Colonic mucosa (tissue), 4 donors: ENCODE measurements at regions not wholly inside any gene's neighbourhood (a gene's known extent, or its start where the extent isn't known, plus 50 kb on each side); places are given as distances from the start of the nearest gene placed in this dataset.

Experiments
- DNase-seq: peaks from one replicate; pipeline ENCODE4 v3.0.0-alpha.2; 2020
- H3K27ac ChIP-seq: fragments of 200-600 bp; one replicate; pipeline ENCODE4 v1.8.0; 2021
- H3K27me3 ChIP-seq: fragments of 200-600 bp; one replicate; pipeline ENCODE4 v1.8.0; 2021
- H3K36me3 ChIP-seq: fragments of 200-600 bp; one replicate; pipeline ENCODE4 v1.8.0; 2021
- H3K4me1 ChIP-seq: fragments of 200-600 bp; one replicate; pipeline ENCODE4 v1.8.0; 2021; ENCODE audit warnings: mild to moderate bottlenecking
- H3K4me3 ChIP-seq: fragments of 200-600 bp; one replicate; pipeline ENCODE4 v1.8.0; 2021
- H3K9ac ChIP-seq, 2 donors: one replicate each; pipeline ENCODE4 v1.7.0; 2013; ENCODE audit warnings: control low read depth in 2 of 2, low read depth in 2 of 2, low read length in 2 of 2
- H3K9me3 ChIP-seq: fragments of 200-600 bp; one replicate; pipeline ENCODE4 v1.8.0; 2021
- intact Hi-C: fragments of 100-400 bp; cut with DNase I; formaldehyde crosslinking; loops from one replicate; pipeline ENCODE4 v1.14.1; 2022
- TF ChIP-seq, protein P1 (sequence below): fragments of 200-600 bp; IDR thresholded peaks from one replicate; pipeline ENCODE4 v1.8.0; 2022; ENCODE audit warnings: antibody characterized with exemption, mild to moderate bottlenecking
- donor health status: healthy.
- donor health status: DM: no; HTN: no; CAD: no.
- donor health status: DM: no; HTN: no; CAD: no.

DNA sequence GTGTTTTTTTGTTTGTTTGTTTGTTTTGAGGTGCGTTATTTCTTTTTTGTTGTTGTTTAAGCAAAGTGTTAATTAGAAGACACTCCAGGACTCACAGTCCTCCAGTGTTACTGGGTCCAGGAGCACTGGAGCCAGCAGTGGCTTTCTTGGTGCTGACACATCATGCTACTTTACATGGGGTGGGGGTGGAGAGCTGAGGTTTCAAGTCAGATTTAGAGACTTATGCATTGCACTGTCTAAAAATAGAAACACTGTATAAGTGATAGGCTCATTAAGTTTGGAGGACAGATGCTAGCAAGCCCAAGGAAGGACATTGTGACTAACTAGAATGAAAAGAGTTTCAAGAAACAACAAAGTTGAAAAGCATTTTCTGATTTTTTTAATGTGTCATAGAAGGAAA, 2209.2 kb downstream of the MAT2B start:
- Histone ChIP-seq H3K4me3 (no peak overlapping the region), H3K27ac (no peak overlapping the region), H3K9ac (no peak overlapping the region), H3K36me3 (no peaks in the 10 kb centered on the region), H3K27me3 (no peaks in the 10 kb centered on the region), H3K4me1 (no peaks in the 10 kb centered on the region), H3K9me3 (no peaks in the 10 kb centered on the region)
- TF ChIP-seq, protein P1, sequence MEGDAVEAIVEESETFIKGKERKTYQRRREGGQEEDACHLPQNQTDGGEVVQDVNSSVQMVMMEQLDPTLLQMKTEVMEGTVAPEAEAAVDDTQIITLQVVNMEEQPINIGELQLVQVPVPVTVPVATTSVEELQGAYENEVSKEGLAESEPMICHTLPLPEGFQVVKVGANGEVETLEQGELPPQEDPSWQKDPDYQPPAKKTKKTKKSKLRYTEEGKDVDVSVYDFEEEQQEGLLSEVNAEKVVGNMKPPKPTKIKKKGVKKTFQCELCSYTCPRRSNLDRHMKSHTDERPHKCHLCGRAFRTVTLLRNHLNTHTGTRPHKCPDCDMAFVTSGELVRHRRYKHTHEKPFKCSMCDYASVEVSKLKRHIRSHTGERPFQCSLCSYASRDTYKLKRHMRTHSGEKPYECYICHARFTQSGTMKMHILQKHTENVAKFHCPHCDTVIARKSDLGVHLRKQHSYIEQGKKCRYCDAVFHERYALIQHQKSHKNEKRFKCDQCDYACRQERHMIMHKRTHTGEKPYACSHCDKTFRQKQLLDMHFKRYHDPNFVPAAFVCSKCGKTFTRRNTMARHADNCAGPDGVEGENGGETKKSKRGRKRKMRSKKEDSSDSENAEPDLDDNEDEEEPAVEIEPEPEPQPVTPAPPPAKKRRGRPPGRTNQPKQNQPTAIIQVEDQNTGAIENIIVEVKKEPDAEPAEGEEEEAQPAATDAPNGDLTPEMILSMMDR = no peak
- intact Hi-C loops = no loop called here
- DNase-seq = no peak

DNA sequence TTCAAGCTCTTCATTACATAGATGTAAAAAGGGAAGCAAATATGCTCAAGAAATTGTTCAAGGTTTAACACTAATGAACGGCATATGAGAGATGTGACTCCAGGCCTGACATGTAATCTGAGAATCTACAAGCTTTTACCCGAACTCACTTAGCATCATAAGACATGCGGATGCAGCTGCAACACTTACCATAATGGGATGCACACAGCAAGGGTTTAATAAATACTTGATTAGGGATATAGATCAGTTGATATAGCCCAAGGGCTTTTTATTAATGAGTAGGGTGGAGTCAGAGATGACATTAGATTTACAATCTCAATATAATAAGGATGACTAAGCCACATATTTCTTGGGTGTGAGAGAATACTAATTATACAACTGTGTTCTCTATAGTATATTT, 2215.5 kb downstream of the MAT2B start:
- DNase-seq = no peak
- no peaks in the 10 kb centered on the region for H3K36me3 ChIP-seq
- no peaks in the 10 kb centered on the region for H3K9me3 ChIP-seq
- H3K27me3 ChIP-seq = no peaks in the 10 kb centered on the region
- no peak overlapping the region for H3K27ac ChIP-seq
- H3K9ac ChIP-seq = no peak overlapping the region
- H3K4me3 ChIP-seq = no peak overlapping the region
- TF ChIP-seq, protein P1 = no peak
- no peaks in the 10 kb centered on the region for H3K4me1 ChIP-seq
- intact Hi-C loops = no loop called here

DNA sequence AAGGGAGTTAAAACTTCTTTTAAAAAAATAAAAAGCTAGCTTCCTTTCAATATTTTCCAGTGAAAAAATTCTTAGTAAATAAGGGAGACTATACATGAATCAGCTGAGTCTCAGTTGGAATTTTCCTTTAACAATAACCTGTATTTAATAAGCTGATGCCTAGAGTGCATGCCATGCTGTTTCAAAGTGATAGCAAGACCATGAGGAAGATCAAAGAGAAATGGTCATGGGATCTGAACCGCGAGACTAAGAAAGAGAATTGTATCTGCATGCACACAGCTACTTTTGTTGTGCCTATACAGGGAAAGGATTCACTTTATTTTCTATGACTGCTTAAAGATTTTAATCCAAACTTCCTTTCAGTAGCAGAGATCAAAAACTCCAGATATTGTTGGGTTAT, 2217.0 kb downstream of the MAT2B start:
- H3K27ac ChIP-seq = no peak overlapping the region
- no peak for DNase-seq
- TF ChIP-seq, protein P1 = no peak
- H3K36me3 ChIP-seq = no peaks in the 10 kb centered on the region
- H3K27me3 ChIP-seq = no peaks in the 10 kb centered on the region
- no peaks in the 10 kb centered on the region for H3K4me1 ChIP-seq
- no peak overlapping the region for H3K4me3 ChIP-seq
- H3K9ac ChIP-seq = no peak overlapping the region
- intact Hi-C loops = no loop called here
- no peaks in the 10 kb centered on the region for H3K9me3 ChIP-seq

DNA sequence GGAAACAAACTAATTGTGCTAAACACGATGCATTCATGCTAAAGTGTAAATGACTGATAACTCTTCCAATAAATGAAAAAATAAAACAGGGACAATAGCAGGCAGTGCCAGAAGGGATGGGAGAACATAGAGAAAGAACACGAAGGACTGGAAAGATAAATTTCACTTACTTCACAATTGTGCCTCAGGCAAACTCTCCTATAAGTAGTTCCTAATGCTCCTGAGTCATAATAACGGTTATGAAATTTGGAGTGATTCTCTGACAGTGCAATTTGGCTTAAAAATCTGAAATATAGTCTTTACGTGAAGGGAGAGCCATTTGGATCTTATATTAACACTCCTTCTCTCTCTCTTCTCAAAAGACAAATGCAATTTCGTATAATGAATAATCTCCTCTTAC, 2218.5 kb downstream of the MAT2B start:
- H3K27ac ChIP-seq = no peak overlapping the region
- H3K4me1 ChIP-seq = no peaks in the 10 kb centered on the region
- intact Hi-C loops = no loop called here
- no peak for DNase-seq
- H3K36me3 ChIP-seq = no peaks in the 10 kb centered on the region
- TF ChIP-seq, protein P1 = no peak
- H3K4me3 ChIP-seq = no peak overlapping the region
- no peaks in the 10 kb centered on the region for H3K9me3 ChIP-seq
- no peaks in the 10 kb centered on the region for H3K27me3 ChIP-seq
- H3K9ac ChIP-seq = no peak overlapping the region

DNA sequence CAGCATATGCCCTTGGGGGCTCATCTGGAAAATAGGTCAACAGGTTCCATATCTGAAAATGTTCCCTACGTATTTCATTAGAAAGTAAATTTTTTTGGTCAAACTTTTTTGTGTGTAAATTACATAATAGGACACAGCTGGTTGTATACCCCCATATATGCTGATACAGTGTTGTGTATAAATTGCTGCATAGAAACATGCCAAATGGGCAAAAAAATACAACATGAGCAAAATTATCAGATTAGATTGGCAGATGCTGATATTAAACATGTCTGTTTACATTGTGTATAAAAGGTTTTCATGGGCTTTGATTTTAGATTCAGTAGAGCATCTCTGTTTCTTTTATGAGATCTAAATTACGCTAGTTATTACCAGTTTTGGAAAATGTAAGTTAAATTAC, 2223.0 kb downstream of the MAT2B start:
- DNase-seq = no peak
- Histone ChIP-seq H3K36me3 (no peaks in the 10 kb centered on the region), H3K27ac (no peak overlapping the region), H3K9me3 (no peaks in the 10 kb centered on the region), H3K27me3 (no peaks in the 10 kb centered on the region), H3K4me3 (no peak overlapping the region), H3K4me1 (no peaks in the 10 kb centered on the region), H3K9ac (no peak overlapping the region)
- TF ChIP-seq, protein P1 = no peak
- intact Hi-C loops = no loop called here

DNA sequence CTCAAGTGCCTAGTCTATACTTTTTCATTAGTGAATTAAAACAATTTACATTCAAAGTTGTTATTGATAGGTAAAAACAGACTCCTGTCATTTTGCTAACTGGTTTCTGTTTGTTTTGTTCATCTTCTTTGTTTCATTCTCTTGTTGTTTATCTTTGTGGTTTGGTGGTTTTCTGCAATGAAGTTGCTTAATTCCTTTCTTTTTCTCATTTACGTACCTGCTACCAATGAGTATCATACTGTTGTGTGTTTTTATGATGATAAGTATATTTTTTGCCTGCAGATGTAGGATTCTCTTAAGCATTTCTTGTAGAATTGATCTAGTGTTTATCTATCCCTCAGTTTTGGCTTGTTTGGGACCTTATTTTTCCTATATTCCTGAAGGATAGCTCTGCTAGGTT, 2230.0 kb downstream of the MAT2B start:
- H3K27me3 ChIP-seq = no peaks in the 10 kb centered on the region
- DNase-seq = no peak
- H3K27ac ChIP-seq = no peak overlapping the region
- intact Hi-C loops = no loop called here
- H3K9me3 ChIP-seq = no peaks in the 10 kb centered on the region
- no peak overlapping the region for H3K9ac ChIP-seq
- no peak overlapping the region for H3K4me3 ChIP-seq
- no peaks in the 10 kb centered on the region for H3K4me1 ChIP-seq
- no peaks in the 10 kb centered on the region for H3K36me3 ChIP-seq
- TF ChIP-seq, protein P1 = no peak
